Activated T-cell treated with anti-CD3 and anti-CD28 coated beads, Interleukin-2, amount 50 U/mL, for 4 hours (primary cell): ENCODE measurements at regions not wholly inside any gene's neighbourhood (a gene's known extent, or its start where the extent isn't known, plus 50 kb on each side); places are given as distances from the start of the nearest gene placed in this dataset.
"Not testable (repeated sequence)": the region's sequence is repeated elsewhere in the genome, so short reads cannot be mapped to it uniquely, and the experiment has no call there.

ENCODE experiments used
- ATAC-seq, 2 donors: fragments of 200-7000 bp; cut with Tn5 transposase; one replicate each; pipeline ENCODE4 v1.10.0; 2021
- DNase-seq: peaks from one replicate; pipeline ENCODE4 v3.0.0-alpha.2; 2020
- H3K27me3 Mint-ChIP-seq: one replicate; pipeline ENCODE4 v1.8.0; 2021; ENCODE audit warnings: low read depth, mixed read lengths
- H3K36me3 Mint-ChIP-seq: one replicate; pipeline ENCODE4 v1.8.0; 2022; ENCODE audit warnings: mixed read lengths; ENCODE audit not compliant: insufficient read depth
- H3K4me1 Mint-ChIP-seq: one replicate; pipeline ENCODE4 v1.8.0; 2021; ENCODE audit warnings: low read depth, mixed read lengths
- H3K4me3 Mint-ChIP-seq: one replicate; pipeline ENCODE4 v1.8.0; 2021; ENCODE audit warnings: mild to moderate bottlenecking, moderate library complexity, mixed read lengths
- H3K9me3 Mint-ChIP-seq: one replicate; pipeline ENCODE4 v1.8.0; 2021; ENCODE audit warnings: mixed read lengths

- H3K4me3 Mint-ChIP-seq = no peak overlapping the region
- no peaks in the 10 kb centered on the region for H3K36me3 Mint-ChIP-seq
- no peak for DNase-seq
- no peak for ATAC-seq
- peaks cover 3% of the 10 kb centered on the region for H3K9me3 Mint-ChIP-seq
- H3K4me1 Mint-ChIP-seq = no peaks in the 10 kb centered on the region
- no peaks in the 10 kb centered on the region for H3K27me3 Mint-ChIP-seq
These were observed 187.9 kb downstream of the KCNJ2 start for GRCh38 chr17:70357190-70357589.

- no peaks in the 10 kb centered on the region for H3K9me3 Mint-ChIP-seq
- no peaks in the 10 kb centered on the region for H3K4me1 Mint-ChIP-seq
- DNase-seq = no peak
- no peak for ATAC-seq
- no peak overlapping the region for H3K4me3 Mint-ChIP-seq
- H3K36me3 Mint-ChIP-seq = no peaks in the 10 kb centered on the region
- H3K27me3 Mint-ChIP-seq = no peaks in the 10 kb centered on the region
These were observed 195.8 kb downstream of the KCNJ2 start for GRCh38 chr17:70365091-70365583.

- no peak for ATAC-seq
- Mint-ChIP-seq H3K36me3 (no peaks in the 10 kb centered on the region), H3K9me3 (no peaks in the 10 kb centered on the region), H3K27me3 (no peaks in the 10 kb centered on the region), H3K4me3 (no peak overlapping the region), H3K4me1 (no peaks in the 10 kb centered on the region)
- DNase-seq = no peak
These were observed 197.1 kb downstream of the KCNJ2 start for GRCh38 chr17:70366386-70366785.

GRCh38 chr17:70368011-70368410 is 198.7 kb downstream of the KCNJ2 start:
- no peaks in the 10 kb centered on the region for H3K9me3 Mint-ChIP-seq
- H3K4me1 Mint-ChIP-seq = no peaks in the 10 kb centered on the region
- H3K4me3 Mint-ChIP-seq = no peak overlapping the region
- no peak for DNase-seq
- no peaks in the 10 kb centered on the region for H3K27me3 Mint-ChIP-seq
- no peak for ATAC-seq
- H3K36me3 Mint-ChIP-seq = no peaks in the 10 kb centered on the region

GRCh38 chr17:70369391-70369790 is 200.1 kb downstream of the KCNJ2 start:
- no peaks in the 10 kb centered on the region for H3K27me3 Mint-ChIP-seq
- DNase-seq = no peak
- H3K4me3 Mint-ChIP-seq = no peak overlapping the region
- H3K9me3 Mint-ChIP-seq = peaks cover 3% of the 10 kb centered on the region
- no peaks in the 10 kb centered on the region for H3K36me3 Mint-ChIP-seq
- no peaks in the 10 kb centered on the region for H3K4me1 Mint-ChIP-seq
- no peak for ATAC-seq

- no peak for ATAC-seq
- Mint-ChIP-seq H3K27me3 (no peaks in the 10 kb centered on the region), H3K4me3 (no peak overlapping the region), H3K4me1 (no peaks in the 10 kb centered on the region), H3K9me3 (peaks cover 3% of the 10 kb centered on the region), H3K36me3 (no peaks in the 10 kb centered on the region)
- no peak for DNase-seq
These were observed 201.5 kb downstream of the KCNJ2 start for GRCh38 chr17:70370816-70371215.

- H3K4me1 Mint-ChIP-seq = no peaks in the 10 kb centered on the region
- ATAC-seq (no peak), DNase-seq (no peak)
- H3K9me3 Mint-ChIP-seq = peaks cover 3% of the 10 kb centered on the region
- H3K36me3 Mint-ChIP-seq = no peaks in the 10 kb centered on the region
- no peak overlapping the region for H3K4me3 Mint-ChIP-seq
- no peaks in the 10 kb centered on the region for H3K27me3 Mint-ChIP-seq
These were observed 204.0 kb downstream of the KCNJ2 start for GRCh38 chr17:70373369-70373768.

GRCh38 chr17:70374496-70374895 is 205.2 kb downstream of the KCNJ2 start:
- DNase-seq (no peak), ATAC-seq (no peak)
- H3K4me1 Mint-ChIP-seq = no peaks in the 10 kb centered on the region
- no peaks in the 10 kb centered on the region for H3K27me3 Mint-ChIP-seq
- no peaks in the 10 kb centered on the region for H3K36me3 Mint-ChIP-seq
- H3K4me3 Mint-ChIP-seq = no peak overlapping the region
- peaks cover 3% of the 10 kb centered on the region for H3K9me3 Mint-ChIP-seq

GRCh38 chr17:70375406-70375805 is 206.1 kb downstream of the KCNJ2 start:
- no peak overlapping the region for H3K4me3 Mint-ChIP-seq
- no peak for DNase-seq

GRCh38 chr17:70375813-70376770 is 206.8 kb downstream of the KCNJ2 start:
- no peak overlapping the region for H3K4me3 Mint-ChIP-seq
- DNase-seq (no peak), ATAC-seq (no peak)
- H3K27me3 Mint-ChIP-seq = no peaks in the 10 kb centered on the region
- peaks cover 3% of the 10 kb centered on the region for H3K9me3 Mint-ChIP-seq
- no peaks in the 10 kb centered on the region for H3K4me1 Mint-ChIP-seq
- H3K36me3 Mint-ChIP-seq = no peaks in the 10 kb centered on the region

More at GRCh38 chr17:70375406-70375805, 206.1 kb downstream of the KCNJ2 start:
- Mint-ChIP-seq H3K36me3 (no peaks in the 10 kb centered on the region), H3K4me1 (no peaks in the 10 kb centered on the region), H3K27me3 (no peaks in the 10 kb centered on the region), H3K9me3 (peaks cover 3% of the 10 kb centered on the region)
- no peak for ATAC-seq

- ATAC-seq (no peak), DNase-seq (no peak)
- Mint-ChIP-seq H3K4me1 (no peaks in the 10 kb centered on the region), H3K36me3 (no peaks in the 10 kb centered on the region), H3K9me3 (peaks cover 3% of the 10 kb centered on the region), H3K27me3 (no peaks in the 10 kb centered on the region), H3K4me3 (no peak overlapping the region)
These were observed 208.3 kb downstream of the KCNJ2 start for GRCh38 chr17:70377654-70378053.

GRCh38 chr17:70378076-70378475 is 208.7 kb downstream of the KCNJ2 start:
- Mint-ChIP-seq H3K4me3 (no peak overlapping the region), H3K27me3 (no peaks in the 10 kb centered on the region), H3K36me3 (no peaks in the 10 kb centered on the region), H3K9me3 (peaks cover 3% of the 10 kb centered on the region), H3K4me1 (no peaks in the 10 kb centered on the region)
- DNase-seq = no peak
- no peak for ATAC-seq

- ATAC-seq = no peak
- Mint-ChIP-seq H3K4me3 (no peak overlapping the region), H3K36me3 (no peaks in the 10 kb centered on the region), H3K4me1 (no peaks in the 10 kb centered on the region), H3K27me3 (no peaks in the 10 kb centered on the region), H3K9me3 (no peaks in the 10 kb centered on the region)
- no peak for DNase-seq
These were observed 210.6 kb downstream of the KCNJ2 start for GRCh38 chr17:70379945-70380344.

GRCh38 chr17:70381916-70382315 is 212.6 kb downstream of the KCNJ2 start:
- not testable (repeated sequence) for H3K4me3 Mint-ChIP-seq, H3K27me3 Mint-ChIP-seq, H3K36me3 Mint-ChIP-seq, H3K4me1 Mint-ChIP-seq, ATAC-seq, DNase-seq, H3K9me3 Mint-ChIP-seq

GRCh38 chr17:70388326-70388725 is 219.0 kb downstream of the KCNJ2 start:
- DNase-seq (no peak), ATAC-seq (no peak)
- no peaks in the 10 kb centered on the region for H3K4me1 Mint-ChIP-seq
- no peaks in the 10 kb centered on the region for H3K27me3 Mint-ChIP-seq
- H3K36me3 Mint-ChIP-seq = no peaks in the 10 kb centered on the region
- H3K4me3 Mint-ChIP-seq = no peak overlapping the region
- H3K9me3 Mint-ChIP-seq = no peaks in the 10 kb centered on the region
